GM18502 (cell line): ENCODE measurements at regions not wholly inside any gene's neighbourhood (a gene's known extent, or its start where the extent isn't known, plus 50 kb on each side); places are given as distances from the start of the nearest gene placed in this dataset.

Experiments
- ATAC-seq: cut with Tn5 transposase; IDR thresholded peaks from one replicate; pipeline ENCODE4 v1.9.1; 2021; ENCODE audit warnings: mild to moderate bottlenecking; ENCODE audit not compliant: unreplicated experiment, poor library complexity

GRCh38 chr17:71147906-71148305, 972.9 kb upstream of the SOX9 start:
- no peak for ATAC-seq

- no peak for ATAC-seq
These were observed 971.2 kb upstream of the SOX9 start for GRCh38 chr17:71149607-71150006.

- no peak for ATAC-seq
These were observed 963.5 kb upstream of the SOX9 start for GRCh38 chr17:71157297-71157696.

- no peak for ATAC-seq
These were observed 962.4 kb upstream of the SOX9 start for GRCh38 chr17:71158437-71158836.

GRCh38 chr17:71163121-71163812, 957.6 kb upstream of the SOX9 start:
- no peak for ATAC-seq

- ATAC-seq, result no peak
These were observed 957.1 kb upstream of the SOX9 start for GRCh38 chr17:71163813-71164122.

GRCh38 chr17:71164561-71164960, 956.3 kb upstream of the SOX9 start:
- no peak for ATAC-seq

- no peak for ATAC-seq
These were observed 954.5 kb upstream of the SOX9 start for GRCh38 chr17:71166311-71166710.

GRCh38 chr17:71168053-71168741, 952.6 kb upstream of the SOX9 start:
- ATAC-seq, result no peak

- ATAC-seq, result no peak
These were observed 950.8 kb upstream of the SOX9 start for GRCh38 chr17:71170070-71170469.

GRCh38 chr17:71171270-71171669, 949.5 kb upstream of the SOX9 start:
- ATAC-seq, result no peak

GRCh38 chr17:71173991-71174390, 946.8 kb upstream of the SOX9 start:
- ATAC-seq, result no peak

GRCh38 chr17:71176331-71176730, 944.5 kb upstream of the SOX9 start:
- ATAC-seq, result no peak

GRCh38 chr17:71176928-71177443, 943.8 kb upstream of the SOX9 start:
- ATAC-seq, result no peak

- ATAC-seq, result no peak
These were observed 939.9 kb upstream of the SOX9 start for GRCh38 chr17:71180801-71181385.

- ATAC-seq, result no peak
These were observed 937.7 kb upstream of the SOX9 start for GRCh38 chr17:71183066-71183660.

GRCh38 chr17:71184716-71185115, 936.1 kb upstream of the SOX9 start:
- no peak for ATAC-seq

- ATAC-seq, result no peak
These were observed 933.5 kb upstream of the SOX9 start for GRCh38 chr17:71187145-71187878.

- ATAC-seq, result no peak
These were observed 931.9 kb upstream of the SOX9 start for GRCh38 chr17:71188811-71189492.

- ATAC-seq, result no peak
These were observed 931.4 kb upstream of the SOX9 start for GRCh38 chr17:71189493-71189831.
